Liver (tissue), 8 donors: ENCODE measurements at regions not wholly inside any gene's neighbourhood (a gene's known extent, or its start where the extent isn't known, plus 50 kb on each side); places are given as distances from the start of the nearest gene placed in this dataset.

Experiments used
- DNase-seq: peaks from one replicate; pipeline ENCODE4 v3.0.0-alpha.2; 2017; ENCODE audit warnings: low spot score
- H3K27ac ChIP-seq, 2 donors: one replicate each; pipeline ENCODE4 v1.7.0; 2013; ENCODE audit warnings: inconsistent platforms in 2 of 2, low read length in 2 of 2, control low read depth in 1 of 2, low read depth in 1 of 2, mild to moderate bottlenecking in 1 of 2
- H3K27me3 ChIP-seq, 4 donors: one replicate each; pipeline versions ENCODE4 v1.6.1 to v1.7.0; 2013; ENCODE audit warnings: low read length in 3 of 4, inconsistent platforms in 1 of 4, mild to moderate bottlenecking in 1 of 4, moderate library complexity in 1 of 4; ENCODE audit not compliant: control insufficient read depth in 4 of 4, insufficient read depth in 4 of 4
- H3K36me3 ChIP-seq, 4 donors: one replicate each; pipeline versions ENCODE4 v1.6.1 to v1.7.0; 2013; ENCODE audit warnings: low read length in 3 of 4, mild to moderate bottlenecking in 3 of 4, low read depth in 1 of 4, moderate library complexity in 1 of 4; ENCODE audit not compliant: control insufficient read depth in 4 of 4, insufficient read depth in 3 of 4
- H3K4me1 ChIP-seq, 4 donors: one replicate each; pipeline versions ENCODE4 v1.6.1 to v1.7.0; 2013; ENCODE audit warnings: low read length in 3 of 4, mild to moderate bottlenecking in 3 of 4, moderate library complexity in 1 of 4; ENCODE audit not compliant: control insufficient read depth in 4 of 4, insufficient read depth in 4 of 4
- H3K4me3 ChIP-seq, 3 donors: one replicate each; pipeline versions ENCODE4 v1.6.1 to v1.7.0; 2013; ENCODE audit warnings: low read length in 3 of 3, control low read depth in 1 of 3, low read depth in 1 of 3, mild to moderate bottlenecking in 1 of 3
- H3K9ac ChIP-seq, 2 donors: one replicate each; pipeline ENCODE4 v1.7.0; 2013; ENCODE audit warnings: low read length in 2 of 2, mild to moderate bottlenecking in 2 of 2, moderate library complexity in 2 of 2, control low read depth in 1 of 2, low read depth in 1 of 2
- H3K9me3 ChIP-seq, 4 donors: one replicate each; pipeline versions ENCODE4 v1.6.1 to v1.7.0; 2013; ENCODE audit warnings: low read length in 3 of 4; ENCODE audit not compliant: control insufficient read depth in 4 of 4
- CTCF ChIP-seq: fragments of 150-350 bp; IDR thresholded peaks from 2 replicates; pipeline ENCODE4 v1.5.1; 2017; ENCODE audit warnings: improper control_type of control experiment, low read depth, low read length; ENCODE audit not compliant: missing input control
- EGR1 ChIP-seq, 2 donors: IDR thresholded peaks; 2 replicates each; pipeline ENCODE4 v1.6.1; 2016 to 2018; ENCODE audit warnings: antibody characterized with exemption in 2 of 2, low read depth in 2 of 2
- FOXA1 ChIP-seq: IDR thresholded peaks from 2 replicates; pipeline ENCODE4 v1.6.1; 2016; ENCODE audit warnings: antibody characterized with exemption
- FOXA2 ChIP-seq: IDR thresholded peaks from 2 replicates; pipeline ENCODE4 v1.6.1; 2016; ENCODE audit warnings: antibody characterized with exemption
- GABPA ChIP-seq, 2 donors: IDR thresholded peaks in 1 of 2; conservative IDR thresholded peaks in 1 of 2; 2 replicates each; pipeline ENCODE4 v1.6.1; 2016; ENCODE audit warnings: antibody characterized with exemption in 2 of 2, mild to moderate bottlenecking in 1 of 2, moderate library complexity in 1 of 2
- HNF4A ChIP-seq, 2 donors: conservative IDR thresholded peaks; 2 replicates each; pipeline ENCODE4 v1.6.1; 2016; ENCODE audit warnings: antibody characterized with exemption in 2 of 2, mild to moderate bottlenecking in 2 of 2
- HNF4G ChIP-seq: IDR thresholded peaks from 2 replicates; pipeline ENCODE4 v1.6.1; 2016; ENCODE audit warnings: antibody characterized with exemption
- JUND ChIP-seq, 2 donors: IDR thresholded peaks; 2 replicates each; pipeline ENCODE4 v1.6.1; 2016; ENCODE audit warnings: antibody characterized with exemption in 2 of 2
- MAX ChIP-seq: IDR thresholded peaks from 2 replicates; pipeline ENCODE4 v1.6.1; 2016; ENCODE audit warnings: antibody characterized with exemption
- NR2F2 ChIP-seq: IDR thresholded peaks from 2 replicates; pipeline ENCODE4 v1.6.1; 2016; ENCODE audit warnings: antibody characterized with exemption
- RAD21 ChIP-seq, 2 donors: IDR thresholded peaks; 2 replicates each; pipeline ENCODE4 v1.6.1; 2016; ENCODE audit warnings: antibody characterized with exemption in 2 of 2, mild to moderate bottlenecking in 2 of 2
- REST ChIP-seq: IDR thresholded peaks from 2 replicates; pipeline ENCODE4 v1.6.1; 2016; ENCODE audit warnings: antibody characterized with exemption, mild to moderate bottlenecking
- RXRA ChIP-seq, 2 donors: IDR thresholded peaks; 2 replicates each; pipeline ENCODE4 v1.6.1; 2017 to 2018; ENCODE audit warnings: antibody characterized with exemption in 2 of 2, mild to moderate bottlenecking in 1 of 2
- SP1 ChIP-seq: IDR thresholded peaks from 2 replicates; pipeline ENCODE4 v1.6.1; 2018; ENCODE audit warnings: antibody characterized with exemption, mild to moderate bottlenecking
- TAF1 ChIP-seq: conservative IDR thresholded peaks from 2 replicates; pipeline ENCODE4 v1.6.1; 2016; ENCODE audit warnings: antibody characterized with exemption, mild to moderate bottlenecking
- YY1 ChIP-seq: IDR thresholded peaks from 2 replicates; pipeline ENCODE4 v1.6.1; 2016; ENCODE audit warnings: antibody characterized with exemption, mild to moderate bottlenecking
- ZBTB33 ChIP-seq: IDR thresholded peaks from 2 replicates; pipeline ENCODE4 v1.6.1; 2016; ENCODE audit warnings: antibody characterized with exemption
- WGBS: extraction: QIAGEN DNeasy Blood & Tissue Kit; methylation state at CpG from one replicate; pipeline ENCODE4 v1.1.7; 2013; 5-methylcytosine and 5-hydroxymethylcytosine counted together
- donor health status: healthy.
- donor health status: healthy.
- donor health status: healthy.
- donor health status: healthy.
- donor health status: healthy.

- TF ChIP-seq REST = no peak
- TF ChIP-seq GABPA (IDR thresholded peaks at IDR 0.05 in 1 of 2, conservative IDR thresholded peaks at IDR 0.05 in 1 of 2) = no peak
- no peak for TF ChIP-seq RAD21 (IDR thresholded peaks at IDR 0.05)
These were observed 180.6 kb downstream of the TFAP2C start (continued) for GRCh38 chr20:56809668-56810067.

- no peak for TF ChIP-seq GABPA (IDR thresholded peaks at IDR 0.05 in 1 of 2, conservative IDR thresholded peaks at IDR 0.05 in 1 of 2)
- WGBS = 75% methylated on average over 6 of the region's 6 CpGs
- no peaks in the 10 kb centered on the region for H3K9me3 ChIP-seq
- no peak overlapping the region for H3K9ac ChIP-seq
- H3K27me3 ChIP-seq = no peaks in the 10 kb centered on the region
- H3K27ac ChIP-seq = no peak overlapping the region
- no peaks in the 10 kb centered on the region for H3K36me3 ChIP-seq
- H3K4me1 ChIP-seq = no peaks in the 10 kb centered on the region
- no peak for DNase-seq
- H3K4me3 ChIP-seq = no peak overlapping the region
These were observed 181.0 kb downstream of the TFAP2C start for GRCh38 chr20:56810141-56810540.

GRCh38 chr20:56815796-56816195 lies 186.7 kb downstream of the TFAP2C start:
- no peak for TF ChIP-seq FOXA2
- no peak for TF ChIP-seq FOXA1
- TF ChIP-seq CTCF = no peak
- TF ChIP-seq NR2F2 = no peak
- TF ChIP-seq JUND (IDR thresholded peaks at IDR 0.05) = no peak
- no peak for TF ChIP-seq MAX
- TF ChIP-seq TAF1 = no peak
- no peak for TF ChIP-seq REST
- TF ChIP-seq YY1 = no peak
- TF ChIP-seq EGR1 (IDR thresholded peaks at IDR 0.05; ENCODE audit: low read depth in 2 of 2) = no peak
- no peak for TF ChIP-seq HNF4G
- TF ChIP-seq RAD21 (IDR thresholded peaks at IDR 0.05) = no peak
- no peak for TF ChIP-seq RXRA (IDR thresholded peaks at IDR 0.05)
- TF ChIP-seq ZBTB33 = no peak
- TF ChIP-seq HNF4A (conservative IDR thresholded peaks at IDR 0.05) = no peak
- TF ChIP-seq SP1 = no peak
- TF ChIP-seq GABPA (IDR thresholded peaks at IDR 0.05 in 1 of 2, conservative IDR thresholded peaks at IDR 0.05 in 1 of 2) = no peak
- DNase-seq = no peak
- Histone ChIP-seq H3K9me3 (peaks cover 0 to 3% (median 1%) of the 10 kb centered on the region in 4 donors), H3K27ac (no peak overlapping the region), H3K36me3 (no peaks in the 10 kb centered on the region), H3K27me3 (peaks cover 0 to under 1% (median 0%) of the 10 kb centered on the region in 4 donors), H3K4me1 (no peaks in the 10 kb centered on the region), H3K4me3 (no peak overlapping the region), H3K9ac (no peak overlapping the region)
- WGBS = 82% methylated on average over 6 of the region's 6 CpGs
